Small intestine (tissue), 7 donors: ENCODE measurements at regions not wholly inside any gene's neighbourhood (a gene's known extent, or its start where the extent isn't known, plus 50 kb on each side); places are given as distances from the start of the nearest gene placed in this dataset.

Source experiments
- DNase-seq, 2 donors: peaks; one replicate each; pipeline versions ENCODE4 v3.0.0 to v3.0.0-alpha.2; 2013
- FAIRE-seq: peaks from 2 replicates; lab custom pipeline; 2012; peaks lifted over from hg19 to GRCh38; lab: Jason Lieb, UNC
- H3K27ac ChIP-seq, 3 donors: one replicate each; pipeline ENCODE4 v1.5.1; 2013; ENCODE audit warnings: low read length in 2 of 3, mild to moderate bottlenecking in 2 of 3, control low read depth in 1 of 3, inconsistent platforms in 1 of 3, low read depth in 1 of 3, moderate library complexity in 1 of 3
- H3K27me3 ChIP-seq, 3 donors: one replicate each; pipeline ENCODE4 v1.6.1; 2013; ENCODE audit warnings: low read length in 3 of 3, inconsistent platforms in 1 of 3; ENCODE audit not compliant: control insufficient read depth in 3 of 3, insufficient read depth in 3 of 3
- H3K36me3 ChIP-seq, 3 donors: one replicate each; pipeline ENCODE4 v1.6.1; 2013; ENCODE audit warnings: low read length in 3 of 3, inconsistent platforms in 1 of 3, low read depth in 1 of 3, mild to moderate bottlenecking in 1 of 3, moderate library complexity in 1 of 3; ENCODE audit not compliant: control insufficient read depth in 3 of 3, insufficient read depth in 2 of 3
- H3K4me1 ChIP-seq, 3 donors: one replicate each; pipeline ENCODE4 v1.6.1; 2013; ENCODE audit warnings: low read length in 2 of 3, inconsistent platforms in 1 of 3, low read depth in 1 of 3, mild to moderate bottlenecking in 1 of 3, moderate library complexity in 1 of 3; ENCODE audit not compliant: control insufficient read depth in 3 of 3, insufficient read depth in 2 of 3
- H3K4me3 ChIP-seq, 3 donors: one replicate each; pipeline ENCODE4 v1.5.1; 2013; ENCODE audit warnings: low read length in 3 of 3, control low read depth in 1 of 3, inconsistent platforms in 1 of 3, low read depth in 1 of 3, mild to moderate bottlenecking in 1 of 3, moderate library complexity in 1 of 3
- H3K9me3 ChIP-seq, 2 donors: one replicate each; pipeline ENCODE4 v1.6.1; 2013; ENCODE audit warnings: low read depth in 1 of 2, low read length in 1 of 2; ENCODE audit not compliant: control insufficient read depth in 2 of 2, insufficient read depth in 1 of 2
- WGBS, 3 donors: extraction: QIAGEN DNeasy Blood & Tissue Kit; methylation state at CpG; one replicate each; pipeline ENCODE4 v1.1.7; 2013; 5-methylcytosine and 5-hydroxymethylcytosine counted together
- donor health status: healthy with polysubstance abuse.
- donor health status: control.
- donor health status: control.
- donor health status: Bipolar disorder and iron deficiency.
- donor health status: healthy.

- H3K27me3 ChIP-seq, result peaks cover 0 to 4% (median 0%) of the 10 kb centered on the region in 3 donors
- H3K4me3 ChIP-seq, result no peak overlapping the region
- H3K9me3 ChIP-seq, result no peaks in the 10 kb centered on the region
- WGBS, 3 donors, result 75 to 78% (median 77%) methylated on average over 7 of the region's 7 CpGs
- DNase-seq (no peak), FAIRE-seq (no peak)
- no peaks in the 10 kb centered on the region for H3K4me1 ChIP-seq
- no peak overlapping the region for H3K27ac ChIP-seq
- H3K36me3 ChIP-seq, result no peaks in the 10 kb centered on the region
Observed at GRCh38 chr17:34714475-34715410, 135.4 kb downstream of the TMEM132E start.

- H3K27me3 ChIP-seq, result peaks cover 0 to 4% (median 0%) of the 10 kb centered on the region in 3 donors
- no peaks in the 10 kb centered on the region for H3K9me3 ChIP-seq
- no peak overlapping the region for H3K27ac ChIP-seq
- no peak for DNase-seq
- FAIRE-seq, result no peak
- no peak overlapping the region for H3K4me3 ChIP-seq
- H3K36me3 ChIP-seq, result no peaks in the 10 kb centered on the region
- H3K4me1 ChIP-seq, result no peaks in the 10 kb centered on the region
- 88 to 100% (median 93%) methylated on average over 1 of the region's 1 CpG for WGBS, 3 donors
Observed at GRCh38 chr17:34713687-34714086, 134.3 kb downstream of the TMEM132E start.

GRCh38 chr17:34712481-34713195 lies 133.3 kb downstream of the TMEM132E start:
- no peaks in the 10 kb centered on the region for H3K9me3 ChIP-seq
- H3K27me3 ChIP-seq, result peaks cover 0 to 5% (median 0%) of the 10 kb centered on the region in 3 donors
- DNase-seq, result no peak
- H3K4me3 ChIP-seq, result no peak overlapping the region
- H3K27ac ChIP-seq, result no peak overlapping the region
- no peaks in the 10 kb centered on the region for H3K36me3 ChIP-seq
- WGBS, 3 donors, result 69 to 79% (median 79%) methylated on average over 3 of the region's 3 CpGs
- FAIRE-seq, result no peak
- no peaks in the 10 kb centered on the region for H3K4me1 ChIP-seq

GRCh38 chr17:34711646-34712045 lies 132.3 kb downstream of the TMEM132E start:
- Histone ChIP-seq H3K27me3 (peaks cover 0 to 6% (median 0%) of the 10 kb centered on the region in 3 donors), H3K9me3 (no peaks in the 10 kb centered on the region), H3K36me3 (no peaks in the 10 kb centered on the region), H3K4me3 (no peak overlapping the region), H3K27ac (no peak overlapping the region), H3K4me1 (no peaks in the 10 kb centered on the region)
- DNase-seq (no peak), FAIRE-seq (no peak)
- 44 to 60% (median 51%) methylated on average over 5 of the region's 5 CpGs for WGBS, 3 donors

- Histone ChIP-seq H3K27ac (no peak overlapping the region), H3K27me3 (peaks cover 0 to 6% (median 0%) of the 10 kb centered on the region in 3 donors), H3K36me3 (no peaks in the 10 kb centered on the region), H3K4me3 (no peak overlapping the region), H3K4me1 (no peaks in the 10 kb centered on the region), H3K9me3 (no peaks in the 10 kb centered on the region)
- 72 to 78% (median 75%) methylated on average over 3 of the region's 3 CpGs for WGBS, 3 donors
- no peak for DNase-seq
- FAIRE-seq, result no peak
Observed at GRCh38 chr17:34710226-34710625, 130.8 kb downstream of the TMEM132E start.

- no peak for DNase-seq
- FAIRE-seq, result no peak
- Histone ChIP-seq H3K36me3 (no peaks in the 10 kb centered on the region), H3K27ac (no peak overlapping the region), H3K9me3 (no peaks in the 10 kb centered on the region), H3K27me3 (peaks cover 0 to 6% (median 0%) of the 10 kb centered on the region in 3 donors), H3K4me1 (no peaks in the 10 kb centered on the region), H3K4me3 (no peak overlapping the region)
- 42 to 56% (median 51%) methylated on average over 8 of the region's 8 CpGs for WGBS, 3 donors
Observed at GRCh38 chr17:34709158-34709754, 129.9 kb downstream of the TMEM132E start.

- H3K4me1 ChIP-seq, result no peaks in the 10 kb centered on the region
- no peak for FAIRE-seq
- no peak overlapping the region for H3K27ac ChIP-seq
- WGBS, 3 donors, result 5 to 10% (median 5%) methylated on average over 4 of the region's 4 CpGs
- peaks cover 0 to 3% (median 0%) of the 10 kb centered on the region in 3 donors for H3K27me3 ChIP-seq
- no peaks in the 10 kb centered on the region for H3K9me3 ChIP-seq
- H3K36me3 ChIP-seq, result no peaks in the 10 kb centered on the region
- DNase-seq, result peak; percentile 5 to 38
- H3K4me3 ChIP-seq, result no peak overlapping the region
Observed at GRCh38 chr17:34706029-34706428, 126.6 kb downstream of the TMEM132E start.

GRCh38 chr17:34703533-34703932 lies 124.2 kb downstream of the TMEM132E start:
- Histone ChIP-seq H3K9me3 (no peaks in the 10 kb centered on the region), H3K27me3 (peaks cover 0 to 5% (median 0%) of the 10 kb centered on the region in 3 donors), H3K36me3 (no peaks in the 10 kb centered on the region), H3K27ac (no peak overlapping the region), H3K4me3 (no peak overlapping the region), H3K4me1 (no peaks in the 10 kb centered on the region)
- FAIRE-seq (no peak), DNase-seq (peak; percentile 20 to 54)
- WGBS, 3 donors, result 20 to 32% (median 23%) methylated on average over 3 of the region's 3 CpGs
